ENCODE measurements at regions not wholly inside any gene's neighbourhood (a gene's known extent, or its start where the extent isn't known, plus 50 kb on each side); places are given as distances from the start of the nearest gene placed in this dataset.

DNA sequence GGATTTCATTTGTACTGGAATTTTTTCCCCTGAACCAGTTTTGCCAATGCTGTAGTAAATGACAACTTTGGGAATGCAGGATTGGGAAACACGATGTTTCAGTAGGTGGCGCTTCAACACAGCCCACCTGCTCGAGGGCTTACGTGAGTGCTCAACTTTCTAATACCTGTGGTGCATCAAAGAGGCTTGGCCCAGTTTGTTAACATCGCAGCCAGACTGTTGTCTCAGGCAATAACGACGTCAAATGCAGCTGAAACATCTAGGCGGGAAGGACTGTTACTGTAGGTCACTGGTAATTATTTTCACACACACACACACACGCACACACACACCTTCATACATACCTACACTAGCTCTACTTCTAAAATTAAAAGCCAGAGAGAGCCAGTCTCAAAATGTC is 815.5 kb upstream of the SLC35B3 start (continued):
- TF ChIP-seq, protein P1, sequence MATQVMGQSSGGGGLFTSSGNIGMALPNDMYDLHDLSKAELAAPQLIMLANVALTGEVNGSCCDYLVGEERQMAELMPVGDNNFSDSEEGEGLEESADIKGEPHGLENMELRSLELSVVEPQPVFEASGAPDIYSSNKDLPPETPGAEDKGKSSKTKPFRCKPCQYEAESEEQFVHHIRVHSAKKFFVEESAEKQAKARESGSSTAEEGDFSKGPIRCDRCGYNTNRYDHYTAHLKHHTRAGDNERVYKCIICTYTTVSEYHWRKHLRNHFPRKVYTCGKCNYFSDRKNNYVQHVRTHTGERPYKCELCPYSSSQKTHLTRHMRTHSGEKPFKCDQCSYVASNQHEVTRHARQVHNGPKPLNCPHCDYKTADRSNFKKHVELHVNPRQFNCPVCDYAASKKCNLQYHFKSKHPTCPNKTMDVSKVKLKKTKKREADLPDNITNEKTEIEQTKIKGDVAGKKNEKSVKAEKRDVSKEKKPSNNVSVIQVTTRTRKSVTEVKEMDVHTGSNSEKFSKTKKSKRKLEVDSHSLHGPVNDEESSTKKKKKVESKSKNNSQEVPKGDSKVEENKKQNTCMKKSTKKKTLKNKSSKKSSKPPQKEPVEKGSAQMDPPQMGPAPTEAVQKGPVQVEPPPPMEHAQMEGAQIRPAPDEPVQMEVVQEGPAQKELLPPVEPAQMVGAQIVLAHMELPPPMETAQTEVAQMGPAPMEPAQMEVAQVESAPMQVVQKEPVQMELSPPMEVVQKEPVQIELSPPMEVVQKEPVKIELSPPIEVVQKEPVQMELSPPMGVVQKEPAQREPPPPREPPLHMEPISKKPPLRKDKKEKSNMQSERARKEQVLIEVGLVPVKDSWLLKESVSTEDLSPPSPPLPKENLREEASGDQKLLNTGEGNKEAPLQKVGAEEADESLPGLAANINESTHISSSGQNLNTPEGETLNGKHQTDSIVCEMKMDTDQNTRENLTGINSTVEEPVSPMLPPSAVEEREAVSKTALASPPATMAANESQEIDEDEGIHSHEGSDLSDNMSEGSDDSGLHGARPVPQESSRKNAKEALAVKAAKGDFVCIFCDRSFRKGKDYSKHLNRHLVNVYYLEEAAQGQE (IDR thresholded peaks at IDR 0.05): no peak
- no peak for TF ChIP-seq YY1 (IDR thresholded peaks at IDR 0.05)
- TF ChIP-seq, protein P2, sequence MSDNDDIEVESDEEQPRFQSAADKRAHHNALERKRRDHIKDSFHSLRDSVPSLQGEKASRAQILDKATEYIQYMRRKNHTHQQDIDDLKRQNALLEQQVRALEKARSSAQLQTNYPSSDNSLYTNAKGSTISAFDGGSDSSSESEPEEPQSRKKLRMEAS (IDR thresholded peaks at IDR 0.05): no peak
- no peak for TF ChIP-seq JUND (IDR thresholded peaks at IDR 0.05)
- TF ChIP-seq ATF3 (IDR thresholded peaks at IDR 0.05): no peak
- TF ChIP-seq RXRA (IDR thresholded peaks at IDR 0.05): peak in 1 of 2 donors; percentile 23
- TF ChIP-seq EGR1 (IDR thresholded peaks at IDR 0.05; ENCODE audit: low read depth in 2 of 2): no peak
- TF ChIP-seq HNF4G (IDR thresholded peaks at IDR 0.05): no peak
- TF ChIP-seq FOXA2 (IDR thresholded peaks at IDR 0.05): no peak
- TF ChIP-seq GABPA (IDR thresholded peaks at IDR 0.05 in 1 of 2, conservative IDR thresholded peaks at IDR 0.05 in 1 of 2): no peak
- TF ChIP-seq HNF4A (conservative IDR thresholded peaks at IDR 0.05): no peak
- TF ChIP-seq FOXA1 (IDR thresholded peaks at IDR 0.05): no peak
- TF ChIP-seq NR2F2 (IDR thresholded peaks at IDR 0.05): no peak

- Histone ChIP-seq H3K27me3 (ENCODE audit: control insufficient read depth in 4 of 4, insufficient read depth in 4 of 4, low read length in 3 of 4) (no peaks in the 10 kb centered on the region), H3K9ac (ENCODE audit: low read depth in 1 of 2, low read length in 2 of 2) (no peak overlapping the region)
- DNase-seq (ENCODE audit: low spot score): no peak
Measured at GRCh38 chr6:9248133-9248532, 812.8 kb upstream of the SLC35B3 start.

More at GRCh38 chr6:9248133-9248532, 812.8 kb upstream of the SLC35B3 start:
- no peak overlapping the region for H3K4me3 ChIP-seq (ENCODE audit: low read depth in 1 of 3, low read length in 3 of 3)
- 65% methylated on average over 4 of the region's 4 CpGs for WGBS
- H3K36me3 ChIP-seq (ENCODE audit: control insufficient read depth in 4 of 4, insufficient read depth in 3 of 4, low read depth in 1 of 4, low read length in 3 of 4): no peaks in the 10 kb centered on the region
- H3K27ac ChIP-seq (ENCODE audit: low read depth in 1 of 2, low read length in 2 of 2): no peak overlapping the region
- TF ChIP-seq ATF3 (IDR thresholded peaks at IDR 0.05): no peak
- TF ChIP-seq RAD21 (IDR thresholded peaks at IDR 0.05): peak in 1 of 2 donors; percentile 70
- TF ChIP-seq NR2F2 (IDR thresholded peaks at IDR 0.05): peak; percentile 60
- no peak for TF ChIP-seq YY1 (IDR thresholded peaks at IDR 0.05)
- peak; percentile 73 for TF ChIP-seq SP1 (IDR thresholded peaks at IDR 0.05)
- no peak for TF ChIP-seq TAF1 (conservative IDR thresholded peaks at IDR 0.05)
- TF ChIP-seq FOXA1 (IDR thresholded peaks at IDR 0.05): no peak
- no peak for TF ChIP-seq ZBTB33 (IDR thresholded peaks at IDR 0.05)
- peak; percentile 76 to 94 for TF ChIP-seq RXRA (IDR thresholded peaks at IDR 0.05)
- no peak for TF ChIP-seq CTCF (IDR thresholded peaks at IDR 0.05; ENCODE audit: low read depth, low read length, missing input control)
- TF ChIP-seq HNF4A (conservative IDR thresholded peaks at IDR 0.05): peak; percentile 88 to 98
- TF ChIP-seq, protein P2 (IDR thresholded peaks at IDR 0.05): peak; percentile 9
- no peak for TF ChIP-seq GABPA (IDR thresholded peaks at IDR 0.05 in 1 of 2, conservative IDR thresholded peaks at IDR 0.05 in 1 of 2)
- peak; percentile 39 to 72 for TF ChIP-seq JUND (IDR thresholded peaks at IDR 0.05)
- TF ChIP-seq FOXA2 (IDR thresholded peaks at IDR 0.05): no peak
- TF ChIP-seq, protein P1 (IDR thresholded peaks at IDR 0.05): no peak
- TF ChIP-seq EGR1 (IDR thresholded peaks at IDR 0.05; ENCODE audit: low read depth in 2 of 2): peak in 1 of 2 donors; percentile 10
- peak; percentile 84 for TF ChIP-seq HNF4G (IDR thresholded peaks at IDR 0.05)
- peaks cover 0 to 14% (median 3%) of the 10 kb centered on the region in 4 donors for H3K4me1 ChIP-seq (ENCODE audit: control insufficient read depth in 4 of 4, insufficient read depth in 4 of 4, low read length in 3 of 4)
- H3K9me3 ChIP-seq (ENCODE audit: control insufficient read depth in 4 of 4, low read length in 3 of 4): no peaks in the 10 kb centered on the region

Measured in liver (tissue), 8 donors.